CD4-positive, alpha-beta T cell (primary cell): ENCODE measurements at regions not wholly inside any gene's neighbourhood (a gene's known extent, or its start where the extent isn't known, plus 50 kb on each side); places are given as distances from the start of the nearest gene placed in this dataset.

Experiments used
- ATAC-seq: fragments of 200-7000 bp; cut with Tn5 transposase; one replicate; pipeline ENCODE4 v1.10.0; 2022; ENCODE audit warnings: mild to moderate bottlenecking; ENCODE audit not compliant: poor library complexity
- CTCF ChIA-PET: fragments of 350-600 bp; sonication (Branson Sonifier 250); formaldehyde crosslinking; loops from one replicate; lab custom pipeline; 2021; ENCODE audit warnings: antibody characterized with exemption, inconsistent platforms; lab: Charles Lee
- POLR2A ChIA-PET: fragments of 350-600 bp; sonication (Branson Sonifier 250); formaldehyde crosslinking; loops from one replicate; lab custom pipeline; 2021; ENCODE audit warnings: antibody characterized with exemption, inconsistent platforms; lab: Charles Lee
- DNase-seq, 14 experiments: peaks; one replicate each; pipeline ENCODE4 v3.0.0-alpha.2; 2013 to 2020; ENCODE audit warnings: mixed read lengths in 2 of 14
- H3K27ac ChIP-seq, 2 donors: one replicate each; pipeline versions ENCODE4 v1.5.1 to v1.7.0; 2013; ENCODE audit warnings: low read length in 2 of 2, low read depth in 1 of 2, mild to moderate bottlenecking in 1 of 2
- H3K27me3 ChIP-seq, 2 experiments: 1 replicate in 1 of 2; 2 replicates in 1 of 2; pipeline versions ENCODE4 v1.6.1 to v1.7.0; 2013; ENCODE audit warnings: low read length in 2 of 2, control low read depth in 1 of 2, mild to moderate bottlenecking in 1 of 2, moderate library complexity in 1 of 2; ENCODE audit not compliant: insufficient read depth in 2 of 2, control insufficient read depth in 1 of 2
- H3K36me3 ChIP-seq: one replicate; pipeline ENCODE4 v1.6.1; 2013; ENCODE audit warnings: low read length, control low read depth; ENCODE audit not compliant: insufficient read depth
- H3K4me1 ChIP-seq: one replicate; pipeline ENCODE4 v1.6.1; 2013; ENCODE audit warnings: low read length, control low read depth; ENCODE audit not compliant: insufficient read depth
- H3K4me3 ChIP-seq: one replicate; pipeline ENCODE4 v1.5.1; 2013; ENCODE audit warnings: mild to moderate bottlenecking, low read length, moderate library complexity
- H3K9me3 ChIP-seq, 2 experiments: 1 replicate in 1 of 2; 2 replicates in 1 of 2; pipeline versions ENCODE4 v1.6.1 to v1.7.0; 2013; ENCODE audit warnings: low read length in 2 of 2, mild to moderate bottlenecking in 2 of 2, control low read depth in 1 of 2, moderate library complexity in 1 of 2; ENCODE audit not compliant: control insufficient read depth in 1 of 2, insufficient read depth in 1 of 2
- H3K27ac Mint-ChIP-seq: one replicate; pipeline ENCODE4 v1.8.0; 2020; ENCODE audit warnings: mixed read lengths
- H3K27me3 Mint-ChIP-seq: one replicate; pipeline ENCODE4 v1.8.0; 2021; ENCODE audit warnings: mixed read lengths
- H3K36me3 Mint-ChIP-seq: one replicate; pipeline ENCODE4 v1.8.0; 2021; ENCODE audit warnings: low read depth, mixed read lengths
- H3K4me1 Mint-ChIP-seq: one replicate; pipeline ENCODE4 v1.8.0; 2021; ENCODE audit warnings: low read depth, mixed read lengths
- H3K4me3 Mint-ChIP-seq: one replicate; pipeline ENCODE4 v1.8.0; 2020; ENCODE audit warnings: mild to moderate bottlenecking, mixed read lengths
- H3K9me3 Mint-ChIP-seq: one replicate; pipeline ENCODE4 v1.8.0; 2020; ENCODE audit warnings: mixed read lengths
- CTCF ChIP-seq: fragments of 200-600 bp; IDR thresholded peaks from one replicate; pipeline ENCODE4 v1.8.0; 2022; ENCODE audit warnings: antibody characterized with exemption, mild to moderate bottlenecking
- intact Hi-C, 2 experiments: fragments of 100-400 bp; cut with DNase I in 1 of 2; cut with micrococcal nuclease in 1 of 2; formaldehyde crosslinking; loops; one replicate each; pipeline versions ENCODE4 v1.15.1 to v1.9.0; 2023 to 2025; cut with DNase I, micrococcal nuclease

- H3K36me3 Mint-ChIP-seq = no peaks in the 10 kb centered on the region
Observed at GRCh38 chr1:184860985-184861754, 106.5 kb upstream of the EDEM3 start.

GRCh38 chr1:184860535-184860934, 105.9 kb upstream of the EDEM3 start:
- no peaks in the 10 kb centered on the region for H3K9me3 ChIP-seq
- no peaks in the 10 kb centered on the region for H3K36me3 ChIP-seq
- Mint-ChIP-seq H3K4me3 (no peak overlapping the region), H3K4me1 (no peaks in the 10 kb centered on the region), H3K27me3 (no peaks in the 10 kb centered on the region), H3K9me3 (no peaks in the 10 kb centered on the region), H3K27ac (no peak overlapping the region), H3K36me3 (no peaks in the 10 kb centered on the region)
- no peak overlapping the region for H3K4me3 ChIP-seq
- ChIA-PET CTCF (no interaction called here), POLR2A (interaction anchor here (1.0 kb wide), 1 partner anchor 14 kb away, joined by 3 read pairs; no protein-coding TSS in a partner anchor)
- no peak for TF ChIP-seq CTCF
- no peak for ATAC-seq
- intact Hi-C loops = no loop called here
- H3K27me3 ChIP-seq = no peaks in the 10 kb centered on the region
- no peak overlapping the region for H3K27ac ChIP-seq
- DNase-seq = no peak
- no peaks in the 10 kb centered on the region for H3K4me1 ChIP-seq

More at GRCh38 chr1:184860985-184861754, 106.5 kb upstream of the EDEM3 start:
- ATAC-seq = no peak
- Histone ChIP-seq H3K27ac (no peak overlapping the region), H3K4me3 (no peak overlapping the region), H3K36me3 (no peaks in the 10 kb centered on the region), H3K4me1 (no peaks in the 10 kb centered on the region), H3K27me3 (no peaks in the 10 kb centered on the region), H3K9me3 (no peaks in the 10 kb centered on the region)
- ChIA-PET CTCF (no interaction called here), POLR2A (no interaction called here)
- no peaks in the 10 kb centered on the region for H3K9me3 Mint-ChIP-seq
- no peak overlapping the region for H3K27ac Mint-ChIP-seq
- peaks cover 6% of the 10 kb centered on the region for H3K4me1 Mint-ChIP-seq
- no peak for DNase-seq
- intact Hi-C loops = no loop called here
- TF ChIP-seq CTCF = no peak
- no peak overlapping the region for H3K4me3 Mint-ChIP-seq
- H3K27me3 Mint-ChIP-seq = no peaks in the 10 kb centered on the region

- ChIA-PET CTCF (interaction anchor here (0.6 kb wide), 1 partner anchor 55 kb away, joined by 3 read pairs; no protein-coding TSS in a partner anchor), POLR2A (interaction anchor here (1.0 kb wide), 1 partner anchor 15 kb away, joined by 3 read pairs; no protein-coding TSS in a partner anchor)
- Mint-ChIP-seq H3K9me3 (no peaks in the 10 kb centered on the region), H3K4me3 (no peak overlapping the region), H3K27ac (no peak overlapping the region), H3K36me3 (no peaks in the 10 kb centered on the region), H3K27me3 (no peaks in the 10 kb centered on the region), H3K4me1 (no peaks in the 10 kb centered on the region)
- DNase-seq = no peak
- Histone ChIP-seq H3K9me3 (no peaks in the 10 kb centered on the region), H3K36me3 (no peaks in the 10 kb centered on the region), H3K27ac (no peak overlapping the region), H3K27me3 (no peaks in the 10 kb centered on the region), H3K4me3 (no peak overlapping the region), H3K4me1 (no peaks in the 10 kb centered on the region)
- no peak for TF ChIP-seq CTCF
- intact Hi-C loops = no loop called here
- ATAC-seq = no peak
Observed at GRCh38 chr1:184859381-184860105, 104.9 kb upstream of the EDEM3 start.
